Psoas muscle (tissue), 7 donors: ENCODE measurements at regions not wholly inside any gene's neighbourhood (a gene's known extent, or its start where the extent isn't known, plus 50 kb on each side); places are given as distances from the start of the nearest gene placed in this dataset.

Source experiments
- ATAC-seq, 4 donors: fragments of 200-7000 bp; cut with Tn5 transposase; one replicate each; pipeline ENCODE4 v1.9.1; 2020; ENCODE audit warnings: moderate library complexity in 3 of 4, mild to moderate bottlenecking in 2 of 4
- DNase-seq, 2 donors: peaks; one replicate each; pipeline ENCODE4 v3.0.0-alpha.2; 2020
- H3K27ac ChIP-seq: fragments of 200-600 bp; one replicate; pipeline ENCODE4 v1.8.0; 2022
- H3K27me3 ChIP-seq, 3 donors: fragments of 200-600 bp in 1 of 3; one replicate each; pipeline versions ENCODE4 v1.6.1 to v1.8.0; 2013 to 2022; ENCODE audit warnings: low read length in 2 of 3, mild to moderate bottlenecking in 2 of 3, moderate library complexity in 1 of 3; ENCODE audit not compliant: insufficient read depth in 3 of 3
- H3K36me3 ChIP-seq, 2 donors: fragments of 200-600 bp in 1 of 2; one replicate each; pipeline versions ENCODE4 v1.6.1 to v1.8.0; 2013 to 2022; ENCODE audit warnings: low read depth in 1 of 2, mild to moderate bottlenecking in 1 of 2, moderate library complexity in 1 of 2; ENCODE audit not compliant: insufficient read depth in 1 of 2
- H3K4me1 ChIP-seq: fragments of 200-600 bp; one replicate; pipeline ENCODE4 v1.8.0; 2022
- H3K4me3 ChIP-seq: fragments of 200-600 bp; one replicate; pipeline ENCODE4 v1.8.0; 2022; ENCODE audit warnings: mild to moderate bottlenecking
- H3K9me3 ChIP-seq: fragments of 200-600 bp; one replicate; pipeline ENCODE4 v1.8.0; 2022
- WGBS, 3 donors: extraction: QIAGEN DNeasy Blood & Tissue Kit; methylation state at CpG; one replicate each; pipeline versions ENCODE4 v1.1.6 to v1.1.7; 2013; 5-methylcytosine and 5-hydroxymethylcytosine counted together
- intact Hi-C, 2 donors: fragments of 100-400 bp; cut with DNase I; formaldehyde crosslinking; loops; one replicate each; pipeline versions ENCODE4 v1.11.0 to v1.14.2; 2022
- TF ChIP-seq, protein P1 (sequence below): fragments of 200-600 bp; IDR thresholded peaks from one replicate; pipeline ENCODE4 v1.8.0; 2022; ENCODE audit warnings: antibody characterized with exemption
- donor health status: healthy with polysubstance abuse.
- donor health status: DM: no; HTN: no; CAD: no; lungs with moderate emphysema.
- donor health status: Bipolar disorder and iron deficiency.
- donor health status: healthy.
- donor health status: DM: yes; HTN: yes; CAD: no.
- donor health status: DM: no; HTN: no; CAD: no.
- donor health status: DM: yes; HTN: yes; CAD: no.

DNA sequence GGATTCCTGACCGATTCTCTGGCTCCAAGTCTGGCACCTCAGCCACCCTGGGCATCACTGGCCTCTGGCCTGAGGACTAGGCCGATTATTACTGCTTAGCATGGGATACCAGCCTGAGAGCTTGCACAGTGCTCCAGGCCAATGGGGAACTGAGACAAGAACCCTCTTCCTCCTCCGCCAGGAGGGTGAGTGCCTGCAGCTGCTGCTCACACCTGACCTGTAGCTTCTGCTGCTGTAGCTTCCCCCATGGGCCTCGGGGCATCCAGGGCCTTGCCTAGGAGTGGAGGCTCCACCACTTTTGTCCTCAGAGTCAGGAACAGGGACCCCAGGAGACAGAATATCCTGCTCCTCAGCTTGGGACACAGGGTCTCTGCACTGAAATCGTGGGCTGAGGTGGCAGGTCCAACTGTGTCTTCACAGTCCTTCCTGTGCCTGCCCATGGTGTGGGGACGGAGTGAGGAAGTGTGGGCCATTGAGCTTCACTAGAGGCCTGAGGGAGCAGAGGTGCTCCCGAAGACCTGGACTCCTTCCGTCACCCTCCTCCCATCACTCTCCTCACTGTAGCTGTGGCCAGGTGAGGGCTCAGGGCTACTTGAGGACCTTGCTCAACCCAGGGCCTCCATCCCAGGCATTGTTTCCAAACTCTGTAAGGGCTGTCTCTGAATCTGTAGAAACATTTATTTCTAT lies 103.8 kb downstream of the ZNF280B start:
- TF ChIP-seq, protein P1, sequence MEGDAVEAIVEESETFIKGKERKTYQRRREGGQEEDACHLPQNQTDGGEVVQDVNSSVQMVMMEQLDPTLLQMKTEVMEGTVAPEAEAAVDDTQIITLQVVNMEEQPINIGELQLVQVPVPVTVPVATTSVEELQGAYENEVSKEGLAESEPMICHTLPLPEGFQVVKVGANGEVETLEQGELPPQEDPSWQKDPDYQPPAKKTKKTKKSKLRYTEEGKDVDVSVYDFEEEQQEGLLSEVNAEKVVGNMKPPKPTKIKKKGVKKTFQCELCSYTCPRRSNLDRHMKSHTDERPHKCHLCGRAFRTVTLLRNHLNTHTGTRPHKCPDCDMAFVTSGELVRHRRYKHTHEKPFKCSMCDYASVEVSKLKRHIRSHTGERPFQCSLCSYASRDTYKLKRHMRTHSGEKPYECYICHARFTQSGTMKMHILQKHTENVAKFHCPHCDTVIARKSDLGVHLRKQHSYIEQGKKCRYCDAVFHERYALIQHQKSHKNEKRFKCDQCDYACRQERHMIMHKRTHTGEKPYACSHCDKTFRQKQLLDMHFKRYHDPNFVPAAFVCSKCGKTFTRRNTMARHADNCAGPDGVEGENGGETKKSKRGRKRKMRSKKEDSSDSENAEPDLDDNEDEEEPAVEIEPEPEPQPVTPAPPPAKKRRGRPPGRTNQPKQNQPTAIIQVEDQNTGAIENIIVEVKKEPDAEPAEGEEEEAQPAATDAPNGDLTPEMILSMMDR = no peak
- H3K27me3 ChIP-seq = peaks cover 0 to 12% (median 3%) of the 10 kb centered on the region in 3 donors
- ATAC-seq (no peak), DNase-seq (no peak)
- no peak overlapping the region for H3K4me3 ChIP-seq
- no peaks in the 10 kb centered on the region for H3K4me1 ChIP-seq
- H3K36me3 ChIP-seq = no peaks in the 10 kb centered on the region
- intact Hi-C loops = no loop called here
- no peak overlapping the region for H3K27ac ChIP-seq
- no peaks in the 10 kb centered on the region for H3K9me3 ChIP-seq
- WGBS, 3 donors = 80 to 81% (median 80%) methylated on average over 8 of the region's 8 CpGs

DNA sequence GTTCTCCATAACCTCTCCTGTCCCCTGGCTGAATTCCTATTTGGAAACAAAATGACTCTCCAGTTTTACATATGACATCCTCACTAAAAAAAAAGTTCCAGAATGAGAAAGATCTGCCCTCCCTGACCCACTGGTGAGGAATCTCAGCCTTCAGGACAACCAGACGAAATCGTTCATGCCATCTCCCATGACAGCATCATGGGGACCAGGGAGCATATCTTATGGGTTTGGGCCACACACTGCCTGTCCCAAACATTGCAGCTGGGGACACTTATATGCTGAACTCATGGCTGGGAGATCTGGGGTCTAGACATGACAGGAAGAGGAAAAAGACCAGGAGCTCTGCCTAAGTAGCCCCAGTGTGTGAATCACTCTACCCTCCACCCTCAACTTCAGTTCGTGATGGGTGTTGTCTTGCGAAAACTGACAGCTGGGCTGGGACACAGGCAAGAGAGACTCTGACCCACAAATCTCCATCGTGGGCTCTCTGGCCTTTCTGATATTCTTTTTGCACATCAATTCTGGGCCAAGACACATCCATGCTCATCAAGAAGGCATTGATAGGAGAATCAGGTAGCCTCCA lies 102.0 kb downstream of the ZNF280B start:
- H3K27me3 ChIP-seq = peaks cover 0 to 13% (median 3%) of the 10 kb centered on the region in 3 donors
- no peaks in the 10 kb centered on the region for H3K36me3 ChIP-seq
- no peaks in the 10 kb centered on the region for H3K4me1 ChIP-seq
- DNase-seq = no peak
- intact Hi-C loops = no loop called here
- TF ChIP-seq, protein P1 = no peak
- no peak overlapping the region for H3K27ac ChIP-seq
- ATAC-seq = no peak
- no peaks in the 10 kb centered on the region for H3K9me3 ChIP-seq
- no peak overlapping the region for H3K4me3 ChIP-seq
- WGBS, 3 donors = 63 to 67% (median 65%) methylated on average over 5 of the region's 5 CpGs

DNA sequence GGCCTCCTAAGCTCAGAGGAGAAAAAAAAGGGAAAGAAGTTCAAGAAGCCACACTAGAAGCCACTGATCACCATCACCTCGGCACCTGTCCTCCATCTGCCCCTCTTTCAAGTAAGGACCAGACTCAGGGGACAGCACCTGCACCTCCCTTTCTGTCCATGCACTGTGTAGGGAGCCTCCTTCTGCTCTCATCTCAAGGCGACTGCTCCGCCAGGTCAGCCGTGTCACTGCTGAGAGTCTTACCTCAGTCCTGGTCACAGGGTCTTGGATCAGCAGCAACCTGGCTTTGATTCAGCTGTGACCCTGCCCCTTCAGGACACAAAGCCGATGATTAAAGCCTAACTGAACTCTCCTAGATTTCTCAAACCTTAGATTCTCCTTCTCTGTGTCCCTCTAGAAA lies 101.5 kb downstream of the ZNF280B start:
- DNase-seq = no peak
- intact Hi-C loops = no loop called here
- 76 to 77% (median 76%) methylated on average over 5 of the region's 5 CpGs for WGBS, 3 donors
- Histone ChIP-seq H3K9me3 (no peaks in the 10 kb centered on the region), H3K4me1 (no peaks in the 10 kb centered on the region), H3K27ac (no peak overlapping the region), H3K36me3 (no peaks in the 10 kb centered on the region), H3K4me3 (no peak overlapping the region), H3K27me3 (peaks cover 0 to 13% (median 3%) of the 10 kb centered on the region in 3 donors)
- ATAC-seq = no peak
- TF ChIP-seq, protein P1 = no peak

DNA sequence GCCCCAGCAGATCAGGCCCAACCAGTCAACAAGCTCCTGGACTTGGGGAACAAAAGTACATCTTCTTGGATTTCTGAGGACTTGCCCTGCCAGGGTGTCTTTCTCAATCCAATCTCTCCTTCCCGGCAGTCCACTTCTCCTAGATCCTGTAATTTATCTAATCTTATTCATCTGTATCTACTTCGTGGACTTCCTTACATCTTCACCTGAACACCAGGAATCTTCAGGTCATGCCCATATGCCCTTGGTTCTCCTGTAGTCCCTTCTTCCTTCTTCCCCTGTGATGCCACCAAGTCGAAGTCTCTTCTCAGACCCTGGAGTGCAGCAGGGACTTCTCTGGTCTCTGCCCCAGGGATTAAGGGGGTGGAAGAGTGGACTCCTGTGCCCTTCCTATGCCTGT lies 100.3 kb downstream of the ZNF280B start:
- H3K4me3 ChIP-seq = no peak overlapping the region
- H3K4me1 ChIP-seq = no peaks in the 10 kb centered on the region
- H3K27ac ChIP-seq = no peak overlapping the region
- H3K27me3 ChIP-seq = peaks cover 0 to 13% (median 3%) of the 10 kb centered on the region in 3 donors
- H3K9me3 ChIP-seq = no peaks in the 10 kb centered on the region
- no peaks in the 10 kb centered on the region for H3K36me3 ChIP-seq
- ATAC-seq (no peak), DNase-seq (no peak)
- intact Hi-C loops = no loop called here
- WGBS, 3 donors = 69 to 76% (median 70%) methylated on average over 3 of the region's 3 CpGs
- TF ChIP-seq, protein P1 = no peak
